HuH-7.5 (cell line): ENCODE measurements at regions not wholly inside any gene's neighbourhood (a gene's known extent, or its start where the extent isn't known, plus 50 kb on each side); places are given as distances from the start of the nearest gene placed in this dataset.

Experiments
- DNase-seq: peaks from one replicate; pipeline ENCODE4 v3.0.0; 2011; ENCODE audit warnings: low spot score

- no peak for DNase-seq
Observed at GRCh38 chr5:93057311-93057710, 523.7 kb downstream of the NR2F1-AS1 start.

DNA sequence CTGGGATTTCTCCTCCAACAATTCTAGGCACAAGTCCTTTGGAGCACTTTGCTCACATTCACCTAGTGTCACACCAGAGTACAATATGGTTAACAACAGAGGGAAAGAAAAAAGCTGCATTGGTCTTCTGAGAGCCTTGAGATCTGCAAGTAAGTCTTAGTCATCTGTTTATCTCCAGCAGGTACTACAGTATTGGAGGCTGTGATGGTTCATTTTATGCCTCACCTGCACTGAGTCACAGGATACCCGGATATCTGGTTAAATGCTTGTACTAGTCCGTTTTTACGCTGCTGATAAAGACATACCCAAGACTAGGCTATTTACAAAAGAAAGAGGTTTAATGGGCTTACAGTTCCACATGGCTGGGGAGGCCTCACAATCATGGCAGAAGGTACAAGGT lies 525.0 kb downstream of the NR2F1-AS1 start:
- DNase-seq, result no peak

- DNase-seq, result no peak
Observed at GRCh38 chr5:93055561-93055960, 525.5 kb downstream of the NR2F1-AS1 start.

GRCh38 chr5:93054424-93055163 lies 526.4 kb downstream of the NR2F1-AS1 start:
- no peak for DNase-seq

GRCh38 chr5:93053825-93054224 lies 527.2 kb downstream of the NR2F1-AS1 start:
- no peak for DNase-seq

- no peak for DNase-seq
Observed at GRCh38 chr5:93048858-93049257, 532.2 kb downstream of the NR2F1-AS1 start.

GRCh38 chr5:93044859-93045666 lies 536.0 kb downstream of the NR2F1-AS1 start:
- DNase-seq, result no peak

DNA sequence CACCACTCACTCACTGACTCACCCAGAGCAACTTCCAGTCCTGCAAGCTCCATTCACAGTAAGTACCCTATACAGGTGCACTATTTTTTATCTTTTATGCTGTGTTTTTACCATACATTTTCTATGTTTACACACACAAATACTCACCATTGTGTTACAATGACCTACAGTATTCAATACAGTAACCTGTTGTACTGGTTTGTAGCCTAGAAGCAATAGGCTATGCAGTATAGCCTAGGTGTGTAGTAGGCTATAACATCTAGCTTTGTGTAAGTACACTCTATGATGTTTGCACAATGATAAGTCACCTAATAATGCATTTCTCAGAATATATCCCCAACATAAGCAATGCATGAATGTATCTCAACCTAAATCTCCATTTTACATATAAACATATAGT lies 541.1 kb downstream of the NR2F1-AS1 start:
- DNase-seq, result no peak

DNA sequence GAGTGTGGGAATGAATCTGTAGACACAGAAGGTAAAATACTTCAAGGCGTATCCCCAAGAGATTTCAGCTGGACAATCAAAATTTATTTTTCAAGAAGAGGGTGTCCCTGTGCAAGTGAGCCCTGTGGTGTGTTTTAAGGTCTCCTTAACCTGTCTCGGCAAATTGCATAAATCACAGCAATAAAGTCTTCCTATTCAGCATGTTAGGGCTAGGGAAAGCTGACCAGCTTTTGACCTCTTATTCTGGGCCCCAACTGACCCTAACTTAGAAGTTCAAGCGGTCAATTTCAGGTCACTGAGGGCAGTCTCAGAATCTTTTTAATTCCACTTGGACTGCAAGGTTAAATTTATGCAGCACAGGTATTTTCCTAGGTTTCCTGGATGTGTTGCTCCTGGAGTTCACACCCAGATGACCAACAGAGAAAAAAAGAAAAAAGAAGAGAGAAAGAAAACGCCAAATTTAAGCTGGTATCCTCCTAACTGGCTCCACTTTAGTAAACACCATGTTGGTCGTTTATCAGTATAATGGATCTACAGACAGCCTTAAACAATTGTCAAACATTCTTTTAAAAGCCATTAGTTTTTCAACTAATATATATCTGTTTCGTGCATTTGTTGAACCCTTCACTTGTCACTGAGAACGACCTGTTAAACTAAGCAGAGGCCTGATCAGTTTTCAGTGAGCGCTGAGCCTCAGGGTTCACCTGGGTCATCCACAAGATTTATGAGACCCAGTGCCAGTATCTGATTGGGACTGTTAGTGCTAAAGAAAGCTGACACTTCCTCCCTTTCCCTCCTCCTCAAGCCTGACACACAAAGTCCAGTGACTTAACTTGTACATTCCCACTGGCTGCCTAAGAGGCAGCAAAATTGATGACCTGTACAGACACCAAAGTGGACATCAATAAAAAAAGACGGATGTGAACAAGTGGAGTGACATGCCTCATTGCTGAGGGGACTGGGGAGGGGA lies 546.1 kb downstream of the NR2F1-AS1 start:
- no peak for DNase-seq

GRCh38 chr5:93022796-93023447 lies 558.1 kb downstream of the NR2F1-AS1 start:
- DNase-seq, result no peak

- no peak for DNase-seq
Observed at GRCh38 chr5:93022211-93022610, 558.8 kb downstream of the NR2F1-AS1 start.

GRCh38 chr5:93019896-93020295 lies 561.1 kb downstream of the NR2F1-AS1 start:
- no peak for DNase-seq

DNA sequence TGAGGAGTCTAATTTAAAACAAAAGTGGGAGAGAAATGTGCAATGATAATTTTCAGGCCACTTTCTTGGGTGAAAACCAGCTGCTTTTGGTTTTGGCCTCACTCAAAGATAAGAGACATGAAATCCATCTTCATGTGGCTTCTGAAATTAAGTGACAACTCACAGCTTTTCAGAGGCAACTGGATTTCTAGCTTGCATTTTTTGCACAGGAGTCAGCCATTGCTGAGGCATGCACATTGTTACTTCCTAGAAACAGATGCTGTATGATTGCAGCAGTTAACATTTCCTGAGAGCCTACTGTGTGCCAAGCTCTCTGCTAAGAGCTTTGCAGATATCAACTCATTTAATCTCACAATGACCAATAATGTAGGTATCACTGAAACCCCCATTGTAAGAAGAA lies 562.6 kb downstream of the NR2F1-AS1 start:
- no peak for DNase-seq

- no peak for DNase-seq
Observed at GRCh38 chr5:93017849-93018248, 563.2 kb downstream of the NR2F1-AS1 start.

- no peak for DNase-seq
Observed at GRCh38 chr5:93017376-93017775, 563.6 kb downstream of the NR2F1-AS1 start.

- no peak for DNase-seq
Observed at GRCh38 chr5:93010616-93011015, 570.4 kb downstream of the NR2F1-AS1 start.

DNA sequence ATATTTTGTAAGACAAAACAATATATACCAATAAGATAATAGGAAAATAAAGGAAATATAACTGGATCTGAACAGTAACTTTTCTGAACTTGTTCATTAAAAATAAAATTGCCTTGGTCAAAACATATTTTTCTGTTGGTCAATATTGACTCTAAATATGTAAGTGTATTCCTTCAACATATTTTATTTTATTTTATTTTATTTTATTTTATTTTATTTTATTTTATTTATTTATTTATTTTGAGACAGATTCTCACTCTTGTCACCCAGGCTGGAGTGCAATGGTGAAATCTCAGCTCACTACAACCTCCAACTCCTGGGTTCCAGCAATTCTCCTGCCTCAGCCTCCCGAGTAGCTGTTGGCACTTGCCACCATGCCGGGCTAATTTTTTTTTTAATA lies 571.0 kb downstream of the NR2F1-AS1 start:
- no peak for DNase-seq

DNA sequence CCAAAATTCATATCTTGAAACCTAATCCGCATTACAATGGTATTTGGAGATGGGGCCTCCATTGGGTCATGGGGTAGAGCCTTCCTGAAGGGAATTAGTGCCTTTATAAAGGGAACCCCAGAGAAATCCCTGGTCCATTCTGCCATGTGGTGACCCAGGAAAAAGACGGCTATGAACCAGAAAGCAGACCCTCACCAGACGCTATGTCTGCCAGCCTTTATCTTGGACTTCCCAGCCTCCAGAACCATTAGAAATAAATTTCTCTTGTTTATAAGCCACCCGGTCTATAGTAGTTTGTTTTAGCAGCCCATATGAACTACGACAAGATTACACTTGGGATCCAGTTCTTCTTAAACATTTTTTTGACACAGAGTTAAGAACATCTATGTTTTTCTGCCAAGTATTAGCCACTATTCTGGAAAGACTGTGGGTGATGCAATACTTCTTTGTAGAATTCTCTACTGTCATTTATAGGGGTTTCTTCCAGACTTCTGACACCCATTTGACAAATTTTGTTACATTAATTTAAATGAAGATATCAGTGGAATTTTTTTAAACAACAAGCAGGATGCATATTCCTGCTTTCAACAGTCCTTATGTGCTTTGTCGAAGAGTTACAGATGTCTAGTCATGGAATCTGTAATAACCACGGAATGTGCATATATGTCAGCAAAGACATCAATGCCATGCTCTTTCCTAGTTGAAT lies 572.4 kb downstream of the NR2F1-AS1 start:
- no peak for DNase-seq

GRCh38 chr5:93006915-93007314 lies 574.1 kb downstream of the NR2F1-AS1 start:
- DNase-seq, result no peak

- no peak for DNase-seq
Observed at GRCh38 chr5:92998456-92998855, 582.6 kb downstream of the NR2F1-AS1 start.

GRCh38 chr5:92994392-92994791 lies 586.6 kb downstream of the NR2F1-AS1 start:
- no peak for DNase-seq
